Thoracic aorta (tissue), 2 donors: ENCODE measurements at regions not wholly inside any gene's neighbourhood (a gene's known extent, or its start where the extent isn't known, plus 50 kb on each side); places are given as distances from the start of the nearest gene placed in this dataset.

Experiments
- ATAC-seq: fragments of 150-250 bp; one replicate; pipeline ENCODE4 v1.8.0; 2017; ENCODE audit warnings: low read depth; ENCODE audit not compliant: insufficient number of reproducible peaks, low FRiP score
- DNase-seq: peaks from one replicate; pipeline ENCODE4 v3.0.0-alpha.2; 2020; ENCODE audit warnings: low spot score
- H3K27ac ChIP-seq, 2 donors: fragments of 200-600 bp; sonication (generic); 1 replicate in 1 of 2; 2 replicates in 1 of 2; pipeline ENCODE4 v1.5.1; 2016; ENCODE audit warnings: mild to moderate bottlenecking in 2 of 2, moderate library complexity in 2 of 2
- H3K27me3 ChIP-seq: fragments of 200-600 bp; sonication (generic); replicated peaks from 2 replicates; pipeline ENCODE4 v1.6.0; 2016; ENCODE audit warnings: mild to moderate bottlenecking; ENCODE audit not compliant: insufficient read depth
- H3K36me3 ChIP-seq: fragments of 200-600 bp; sonication (generic); one replicate; pipeline ENCODE4 v1.5.1; 2016
- H3K4me1 ChIP-seq, 2 donors: fragments of 200-600 bp; sonication (generic); 1 replicate in 1 of 2; 2 replicates in 1 of 2; pipeline versions ENCODE4 v1.5.1 to v1.6.0; 2016; ENCODE audit warnings: low read depth in 2 of 2, mild to moderate bottlenecking in 1 of 2; ENCODE audit not compliant: control insufficient read depth in 1 of 2
- H3K4me3 ChIP-seq: fragments of 200-600 bp; sonication (generic); 2 replicates; pipeline ENCODE4 v1.5.1; 2016; ENCODE audit warnings: mild to moderate bottlenecking
- H3K9me3 ChIP-seq: fragments of 200-600 bp; sonication (generic); 2 replicates; pipeline ENCODE4 v1.5.1; 2016
- CTCF ChIP-seq: fragments of 200-600 bp; sonication (generic); IDR thresholded peaks from one replicate; pipeline ENCODE4 v1.5.1; 2019; ENCODE audit warnings: antibody characterized with exemption

GRCh38 chr4:32684160-32684559 is 1964.0 kb downstream of the PCDH7 start:
- ATAC-seq (no peak), DNase-seq (no peak)
- Histone ChIP-seq H3K27me3 (no peaks in the 10 kb centered on the region), H3K36me3 (no peaks in the 10 kb centered on the region), H3K27ac (no peak overlapping the region), H3K4me3 (no peak overlapping the region), H3K4me1 (no peaks in the 10 kb centered on the region), H3K9me3 (no peaks in the 10 kb centered on the region)
- no peak for TF ChIP-seq CTCF

GRCh38 chr4:32686123-32686522 is 1966.0 kb downstream of the PCDH7 start:
- no peak for ATAC-seq
- Histone ChIP-seq H3K9me3 (no peaks in the 10 kb centered on the region), H3K36me3 (no peaks in the 10 kb centered on the region), H3K27ac (no peak overlapping the region), H3K4me3 (no peak overlapping the region), H3K27me3 (no peaks in the 10 kb centered on the region), H3K4me1 (no peaks in the 10 kb centered on the region)
- no peak for DNase-seq
- TF ChIP-seq CTCF: no peak

- H3K4me1 ChIP-seq: no peaks in the 10 kb centered on the region
- DNase-seq (no peak), ATAC-seq (no peak)
- no peak for TF ChIP-seq CTCF
- no peak overlapping the region for H3K27ac ChIP-seq
- H3K27me3 ChIP-seq: no peaks in the 10 kb centered on the region
- no peaks in the 10 kb centered on the region for H3K36me3 ChIP-seq
- H3K4me3 ChIP-seq: no peak overlapping the region
- no peaks in the 10 kb centered on the region for H3K9me3 ChIP-seq
Measured at GRCh38 chr4:32689518-32689917, 1969.3 kb downstream of the PCDH7 start.

- H3K4me1 ChIP-seq: no peaks in the 10 kb centered on the region
- H3K27me3 ChIP-seq: no peaks in the 10 kb centered on the region
- no peak for TF ChIP-seq CTCF
- no peaks in the 10 kb centered on the region for H3K9me3 ChIP-seq
- H3K36me3 ChIP-seq: no peaks in the 10 kb centered on the region
- H3K27ac ChIP-seq: no peak overlapping the region
- ATAC-seq: no peak
- DNase-seq: no peak
- H3K4me3 ChIP-seq: no peak overlapping the region
Measured at GRCh38 chr4:32697281-32697814, 1977.2 kb downstream of the PCDH7 start.

- H3K36me3 ChIP-seq: no peaks in the 10 kb centered on the region
- TF ChIP-seq CTCF: no peak
- no peaks in the 10 kb centered on the region for H3K27me3 ChIP-seq
- ATAC-seq (no peak), DNase-seq (no peak)
- no peak overlapping the region for H3K4me3 ChIP-seq
- H3K27ac ChIP-seq: no peak overlapping the region
- no peaks in the 10 kb centered on the region for H3K9me3 ChIP-seq
- H3K4me1 ChIP-seq: no peaks in the 10 kb centered on the region
Measured at GRCh38 chr4:32700838-32701237, 1980.7 kb downstream of the PCDH7 start.
